Astrocyte (in vitro differentiated cells and primary cell): ENCODE measurements at regions not wholly inside any gene's neighbourhood (a gene's known extent, or its start where the extent isn't known, plus 50 kb on each side); places are given as distances from the start of the nearest gene placed in this dataset.

Experiments used
- EZH2 ChIP-seq: IDR thresholded peaks from 2 replicates; pipeline ENCODE4 v1.6.1; 2012; ENCODE audit warnings: mild to moderate bottlenecking, low read length, inconsistent platforms; ENCODE audit not compliant: insufficient read depth
- TF ChIP-seq, protein P1 (sequence below): IDR thresholded peaks from 2 replicates; pipeline ENCODE4 v1.5.1; 2011; ENCODE audit warnings: low read depth, mild to moderate bottlenecking, inconsistent platforms, low read length, moderate library complexity; ENCODE audit not compliant: insufficient read depth

DNA sequence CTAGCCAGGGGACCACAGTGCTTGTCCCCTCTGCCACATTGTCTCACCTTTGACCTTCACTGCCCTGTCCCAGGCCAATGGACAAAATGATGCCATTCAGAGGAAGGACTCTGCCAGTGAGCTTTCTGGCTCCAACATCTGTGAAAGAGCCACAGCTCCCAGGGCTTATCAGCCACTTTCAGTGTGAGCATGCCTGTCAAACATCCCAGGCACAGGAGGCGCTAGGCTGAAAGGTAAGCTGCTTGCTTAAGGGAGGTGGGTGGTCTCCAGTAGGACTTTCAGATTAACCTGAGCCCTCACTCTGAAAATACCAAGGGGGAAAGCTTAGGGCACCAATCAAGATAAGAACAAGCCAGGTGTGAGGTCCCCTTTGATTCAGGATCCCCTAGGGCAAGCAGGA lies 59.8 kb upstream of the GDF10 start:
- TF ChIP-seq EZH2 = no peak
- TF ChIP-seq, protein P1, sequence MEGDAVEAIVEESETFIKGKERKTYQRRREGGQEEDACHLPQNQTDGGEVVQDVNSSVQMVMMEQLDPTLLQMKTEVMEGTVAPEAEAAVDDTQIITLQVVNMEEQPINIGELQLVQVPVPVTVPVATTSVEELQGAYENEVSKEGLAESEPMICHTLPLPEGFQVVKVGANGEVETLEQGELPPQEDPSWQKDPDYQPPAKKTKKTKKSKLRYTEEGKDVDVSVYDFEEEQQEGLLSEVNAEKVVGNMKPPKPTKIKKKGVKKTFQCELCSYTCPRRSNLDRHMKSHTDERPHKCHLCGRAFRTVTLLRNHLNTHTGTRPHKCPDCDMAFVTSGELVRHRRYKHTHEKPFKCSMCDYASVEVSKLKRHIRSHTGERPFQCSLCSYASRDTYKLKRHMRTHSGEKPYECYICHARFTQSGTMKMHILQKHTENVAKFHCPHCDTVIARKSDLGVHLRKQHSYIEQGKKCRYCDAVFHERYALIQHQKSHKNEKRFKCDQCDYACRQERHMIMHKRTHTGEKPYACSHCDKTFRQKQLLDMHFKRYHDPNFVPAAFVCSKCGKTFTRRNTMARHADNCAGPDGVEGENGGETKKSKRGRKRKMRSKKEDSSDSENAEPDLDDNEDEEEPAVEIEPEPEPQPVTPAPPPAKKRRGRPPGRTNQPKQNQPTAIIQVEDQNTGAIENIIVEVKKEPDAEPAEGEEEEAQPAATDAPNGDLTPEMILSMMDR = no peak
